ENCODE measurements at regions not wholly inside any gene's neighbourhood (a gene's known extent, or its start where the extent isn't known, plus 50 kb on each side); places are given as distances from the start of the nearest gene placed in this dataset.

DNA sequence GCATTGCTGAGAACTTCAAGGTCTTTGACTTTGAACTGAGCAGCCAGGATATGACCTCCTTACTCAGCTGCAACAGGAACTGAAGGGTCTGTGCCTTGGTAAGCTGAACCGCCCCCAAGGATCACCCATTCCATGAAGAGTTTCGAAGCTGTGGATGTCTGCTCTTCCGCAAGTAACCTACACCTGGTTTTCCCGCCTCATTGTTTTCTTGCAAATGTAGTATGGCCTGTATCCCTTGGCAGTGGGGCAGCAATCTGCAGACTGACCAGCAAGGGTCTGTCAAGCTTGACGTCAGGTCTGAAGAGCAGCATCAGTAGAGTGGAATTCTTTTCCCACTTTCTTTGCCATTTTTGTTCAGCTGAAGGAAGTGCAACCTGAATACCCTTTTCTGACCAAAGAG, 62.6 kb upstream of the RAB12 start:
- TF ChIP-seq, protein P1, sequence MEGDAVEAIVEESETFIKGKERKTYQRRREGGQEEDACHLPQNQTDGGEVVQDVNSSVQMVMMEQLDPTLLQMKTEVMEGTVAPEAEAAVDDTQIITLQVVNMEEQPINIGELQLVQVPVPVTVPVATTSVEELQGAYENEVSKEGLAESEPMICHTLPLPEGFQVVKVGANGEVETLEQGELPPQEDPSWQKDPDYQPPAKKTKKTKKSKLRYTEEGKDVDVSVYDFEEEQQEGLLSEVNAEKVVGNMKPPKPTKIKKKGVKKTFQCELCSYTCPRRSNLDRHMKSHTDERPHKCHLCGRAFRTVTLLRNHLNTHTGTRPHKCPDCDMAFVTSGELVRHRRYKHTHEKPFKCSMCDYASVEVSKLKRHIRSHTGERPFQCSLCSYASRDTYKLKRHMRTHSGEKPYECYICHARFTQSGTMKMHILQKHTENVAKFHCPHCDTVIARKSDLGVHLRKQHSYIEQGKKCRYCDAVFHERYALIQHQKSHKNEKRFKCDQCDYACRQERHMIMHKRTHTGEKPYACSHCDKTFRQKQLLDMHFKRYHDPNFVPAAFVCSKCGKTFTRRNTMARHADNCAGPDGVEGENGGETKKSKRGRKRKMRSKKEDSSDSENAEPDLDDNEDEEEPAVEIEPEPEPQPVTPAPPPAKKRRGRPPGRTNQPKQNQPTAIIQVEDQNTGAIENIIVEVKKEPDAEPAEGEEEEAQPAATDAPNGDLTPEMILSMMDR (tag by site-specific recombination; IDR thresholded peaks at IDR 0.05), result no peak
- TF ChIP-seq ZNF266 (tag by site-specific recombination; IDR thresholded peaks at IDR 0.05; ENCODE audit: low read depth), result no peak
- TF ChIP-seq ZNF302 (tag by site-specific recombination; IDR thresholded peaks at IDR 0.05; ENCODE audit: low read depth), result no peak
- no peak for TF ChIP-seq ZNF274 (IDR thresholded peaks at IDR 0.05; ENCODE audit: low read length)
- TF ChIP-seq ZNF274 (tag by site-specific recombination; IDR thresholded peaks at IDR 0.05; ENCODE audit: borderline replicate concordance), result no peak
- no peak for TF ChIP-seq ZNF140 (tag by site-specific recombination; IDR thresholded peaks at IDR 0.05)
- TF ChIP-seq FEZF1 (tag by site-specific recombination; IDR thresholded peaks at IDR 0.05), result no peak
- TF ChIP-seq ZNF366 (tag by site-specific recombination; conservative IDR thresholded peaks at IDR 0.05), result no peak
- TF ChIP-seq ZNF785 (tag by site-specific recombination; IDR thresholded peaks at IDR 0.05), result no peak
- TF ChIP-seq ZNF561 (tag by site-specific recombination; IDR thresholded peaks at IDR 0.05; ENCODE audit: borderline replicate concordance), result no peak
- TF ChIP-seq ZNF223 (tag by site-specific recombination; IDR thresholded peaks at IDR 0.05), result no peak
- no peak for TF ChIP-seq ZNF423 (tag by site-specific recombination; IDR thresholded peaks at IDR 0.05)
- TF ChIP-seq, protein P2, sequence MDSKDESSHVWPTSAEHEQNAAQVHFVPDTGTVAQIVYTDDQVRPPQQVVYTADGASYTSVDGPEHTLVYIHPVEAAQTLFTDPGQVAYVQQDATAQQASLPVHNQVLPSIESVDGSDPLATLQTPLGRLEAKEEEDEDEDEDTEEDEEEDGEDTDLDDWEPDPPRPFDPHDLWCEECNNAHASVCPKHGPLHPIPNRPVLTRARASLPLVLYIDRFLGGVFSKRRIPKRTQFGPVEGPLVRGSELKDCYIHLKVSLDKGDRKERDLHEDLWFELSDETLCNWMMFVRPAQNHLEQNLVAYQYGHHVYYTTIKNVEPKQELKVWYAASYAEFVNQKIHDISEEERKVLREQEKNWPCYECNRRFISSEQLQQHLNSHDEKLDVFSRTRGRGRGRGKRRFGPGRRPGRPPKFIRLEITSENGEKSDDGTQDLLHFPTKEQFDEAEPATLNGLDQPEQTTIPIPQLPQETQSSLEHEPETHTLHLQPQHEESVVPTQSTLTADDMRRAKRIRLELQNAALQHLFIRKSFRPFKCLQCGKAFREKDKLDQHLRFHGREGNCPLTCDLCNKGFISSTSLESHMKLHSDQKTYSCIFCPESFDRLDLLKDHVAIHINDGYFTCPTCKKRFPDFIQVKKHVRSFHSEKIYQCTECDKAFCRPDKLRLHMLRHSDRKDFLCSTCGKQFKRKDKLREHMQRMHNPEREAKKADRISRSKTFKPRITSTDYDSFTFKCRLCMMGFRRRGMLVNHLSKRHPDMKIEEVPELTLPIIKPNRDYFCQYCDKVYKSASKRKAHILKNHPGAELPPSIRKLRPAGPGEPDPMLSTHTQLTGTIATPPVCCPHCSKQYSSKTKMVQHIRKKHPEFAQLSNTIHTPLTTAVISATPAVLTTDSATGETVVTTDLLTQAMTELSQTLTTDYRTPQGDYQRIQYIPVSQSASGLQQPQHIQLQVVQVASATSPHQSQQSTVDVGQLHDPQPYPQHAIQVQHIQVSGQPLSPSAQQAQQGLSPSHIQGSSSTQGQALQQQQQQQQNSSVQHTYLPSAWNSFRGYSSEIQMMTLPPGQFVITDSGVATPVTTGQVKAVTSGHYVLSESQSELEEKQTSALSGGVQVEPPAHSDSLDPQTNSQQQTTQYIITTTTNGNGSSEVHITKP (tag by site-specific recombination; IDR thresholded peaks at IDR 0.05), result no peak
- TF ChIP-seq, protein P3, sequence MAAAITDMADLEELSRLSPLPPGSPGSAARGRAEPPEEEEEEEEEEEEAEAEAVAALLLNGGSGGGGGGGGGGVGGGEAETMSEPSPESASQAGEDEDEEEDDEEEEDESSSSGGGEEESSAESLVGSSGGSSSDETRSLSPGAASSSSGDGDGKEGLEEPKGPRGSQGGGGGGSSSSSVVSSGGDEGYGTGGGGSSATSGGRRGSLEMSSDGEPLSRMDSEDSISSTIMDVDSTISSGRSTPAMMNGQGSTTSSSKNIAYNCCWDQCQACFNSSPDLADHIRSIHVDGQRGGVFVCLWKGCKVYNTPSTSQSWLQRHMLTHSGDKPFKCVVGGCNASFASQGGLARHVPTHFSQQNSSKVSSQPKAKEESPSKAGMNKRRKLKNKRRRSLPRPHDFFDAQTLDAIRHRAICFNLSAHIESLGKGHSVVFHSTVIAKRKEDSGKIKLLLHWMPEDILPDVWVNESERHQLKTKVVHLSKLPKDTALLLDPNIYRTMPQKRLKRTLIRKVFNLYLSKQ (tag by site-specific recombination; IDR thresholded peaks at IDR 0.05; ENCODE audit: borderline replicate concordance), result no peak
